Bronchial epithelial cell (primary cell): ENCODE measurements at regions not wholly inside any gene's neighbourhood (a gene's known extent, or its start where the extent isn't known, plus 50 kb on each side); places are given as distances from the start of the nearest gene placed in this dataset.

Experiments
- DNase-seq: peaks from one replicate; pipeline ENCODE4 v3.0.0-alpha.2; 2010; ENCODE audit warnings: low read depth
- FAIRE-seq: peaks from 2 replicates; lab custom pipeline; 2011; peaks lifted over from hg19 to GRCh38; lab: Jason Lieb, UNC
- H3K27me3 ChIP-seq: 2 replicates; pipeline ENCODE4 v1.5.1; 2011; ENCODE audit warnings: low read length; ENCODE audit not compliant: control insufficient read depth, insufficient read depth
- H3K36me3 ChIP-seq: 2 replicates; pipeline ENCODE4 v1.5.1; 2011; ENCODE audit warnings: low read length; ENCODE audit not compliant: control insufficient read depth, insufficient read depth
- H3K4me3 ChIP-seq: 2 replicates; pipeline ENCODE4 v1.5.1; 2011; ENCODE audit warnings: mild to moderate bottlenecking, low read depth, low read length, control low read depth
- TF ChIP-seq, protein P1 (sequence below): IDR thresholded peaks from 2 replicates; pipeline ENCODE4 v1.5.1; 2011; ENCODE audit warnings: mild to moderate bottlenecking, moderate library complexity, low read length, control low read depth, inconsistent platforms; ENCODE audit not compliant: insufficient read depth, severe bottlenecking

- TF ChIP-seq, protein P1, sequence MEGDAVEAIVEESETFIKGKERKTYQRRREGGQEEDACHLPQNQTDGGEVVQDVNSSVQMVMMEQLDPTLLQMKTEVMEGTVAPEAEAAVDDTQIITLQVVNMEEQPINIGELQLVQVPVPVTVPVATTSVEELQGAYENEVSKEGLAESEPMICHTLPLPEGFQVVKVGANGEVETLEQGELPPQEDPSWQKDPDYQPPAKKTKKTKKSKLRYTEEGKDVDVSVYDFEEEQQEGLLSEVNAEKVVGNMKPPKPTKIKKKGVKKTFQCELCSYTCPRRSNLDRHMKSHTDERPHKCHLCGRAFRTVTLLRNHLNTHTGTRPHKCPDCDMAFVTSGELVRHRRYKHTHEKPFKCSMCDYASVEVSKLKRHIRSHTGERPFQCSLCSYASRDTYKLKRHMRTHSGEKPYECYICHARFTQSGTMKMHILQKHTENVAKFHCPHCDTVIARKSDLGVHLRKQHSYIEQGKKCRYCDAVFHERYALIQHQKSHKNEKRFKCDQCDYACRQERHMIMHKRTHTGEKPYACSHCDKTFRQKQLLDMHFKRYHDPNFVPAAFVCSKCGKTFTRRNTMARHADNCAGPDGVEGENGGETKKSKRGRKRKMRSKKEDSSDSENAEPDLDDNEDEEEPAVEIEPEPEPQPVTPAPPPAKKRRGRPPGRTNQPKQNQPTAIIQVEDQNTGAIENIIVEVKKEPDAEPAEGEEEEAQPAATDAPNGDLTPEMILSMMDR, result no peak
- H3K27me3 ChIP-seq, result no peaks in the 10 kb centered on the region
- DNase-seq (no peak), FAIRE-seq (no peak)
- H3K36me3 ChIP-seq, result no peaks in the 10 kb centered on the region
- no peak overlapping the region for H3K4me3 ChIP-seq
Measured at GRCh38 chr12:18983854-18984253, 145.7 kb upstream of the PLEKHA5 start.

- no peak for DNase-seq
- Histone ChIP-seq H3K4me3 (no peak overlapping the region), H3K36me3 (no peaks in the 10 kb centered on the region), H3K27me3 (no peaks in the 10 kb centered on the region)
- TF ChIP-seq, protein P1, result no peak
- no peak for FAIRE-seq
Measured at GRCh38 chr12:18990856-18991255, 138.7 kb upstream of the PLEKHA5 start.

DNA sequence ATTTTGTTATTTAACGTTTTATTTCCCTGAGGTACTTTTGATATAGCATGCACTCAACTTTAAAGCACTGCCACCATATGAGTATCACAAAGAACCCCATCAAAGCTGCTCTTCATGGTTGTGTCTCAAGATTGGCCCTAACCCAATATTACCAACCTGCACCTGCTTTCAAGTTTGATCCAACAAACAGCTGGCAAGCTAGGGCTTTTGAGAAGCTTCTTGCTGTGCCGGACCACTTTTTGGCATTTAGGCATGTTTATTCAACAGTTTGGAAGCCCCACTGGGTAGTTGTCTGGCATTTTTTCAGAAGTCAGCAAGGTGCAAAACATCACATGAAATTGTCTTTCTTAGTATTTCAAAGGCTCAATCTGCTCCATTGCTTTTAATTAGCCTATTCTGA lies 137.2 kb upstream of the PLEKHA5 start:
- H3K27me3 ChIP-seq, result no peaks in the 10 kb centered on the region
- no peak overlapping the region for H3K4me3 ChIP-seq
- DNase-seq (no peak), FAIRE-seq (no peak)
- TF ChIP-seq, protein P1, result no peak
- no peaks in the 10 kb centered on the region for H3K36me3 ChIP-seq

- DNase-seq, result peak; percentile 90
- Histone ChIP-seq H3K36me3 (no peaks in the 10 kb centered on the region), H3K27me3 (no peaks in the 10 kb centered on the region), H3K4me3 (no peak overlapping the region)
- no peak for FAIRE-seq
- TF ChIP-seq, protein P1, result no peak
Measured at GRCh38 chr12:18998343-18999261, 130.9 kb upstream of the PLEKHA5 start.

GRCh38 chr12:19000836-19001235 lies 128.7 kb upstream of the PLEKHA5 start:
- DNase-seq, result no peak
- no peaks in the 10 kb centered on the region for H3K27me3 ChIP-seq
- TF ChIP-seq, protein P1, result no peak
- no peak for FAIRE-seq
- no peaks in the 10 kb centered on the region for H3K36me3 ChIP-seq
- H3K4me3 ChIP-seq, result no peak overlapping the region
